Brain microvascular endothelial cell (primary cell): ENCODE measurements at regions not wholly inside any gene's neighbourhood (a gene's known extent, or its start where the extent isn't known, plus 50 kb on each side); places are given as distances from the start of the nearest gene placed in this dataset.

Source experiments
- DNase-seq: peaks from one replicate; pipeline ENCODE4 v3.0.0-alpha.2; 2020
- H3K27ac ChIP-seq: fragments of 250-450 bp; sonication (Bioruptor Pico); 2 replicates; pipeline ENCODE4 v1.5.1; 2020; ENCODE audit warnings: mild to moderate bottlenecking, moderate library complexity
- H3K27me3 ChIP-seq: fragments of 250-450 bp; sonication (Bioruptor Pico); replicated peaks from 2 replicates; pipeline ENCODE4 v1.5.1; 2020; ENCODE audit warnings: mild to moderate bottlenecking
- H3K36me3 ChIP-seq: fragments of 250-450 bp; sonication (Bioruptor Pico); replicated peaks from 2 replicates; pipeline ENCODE4 v1.5.1; 2020; ENCODE audit warnings: mild to moderate bottlenecking
- H3K4me3 ChIP-seq: 2 replicates; pipeline ENCODE4 v1.5.1; 2011; ENCODE audit warnings: low read depth, mild to moderate bottlenecking, control low read depth, low read length, moderate library complexity
- in situ Hi-C: cut with HindIII; loops from 2 replicates; pipeline ENCODE4 v1.10.0; 2017; ENCODE audit warnings: low sequenced_read_pairs, low pct_ligation_motif_present
- TF ChIP-seq, protein P1 (sequence below): IDR thresholded peaks from 2 replicates; pipeline ENCODE4 v1.5.1; 2011; ENCODE audit warnings: low read depth, mild to moderate bottlenecking, moderate library complexity, low read length, control low read depth, inconsistent platforms; ENCODE audit errors: missing control alignments

DNA sequence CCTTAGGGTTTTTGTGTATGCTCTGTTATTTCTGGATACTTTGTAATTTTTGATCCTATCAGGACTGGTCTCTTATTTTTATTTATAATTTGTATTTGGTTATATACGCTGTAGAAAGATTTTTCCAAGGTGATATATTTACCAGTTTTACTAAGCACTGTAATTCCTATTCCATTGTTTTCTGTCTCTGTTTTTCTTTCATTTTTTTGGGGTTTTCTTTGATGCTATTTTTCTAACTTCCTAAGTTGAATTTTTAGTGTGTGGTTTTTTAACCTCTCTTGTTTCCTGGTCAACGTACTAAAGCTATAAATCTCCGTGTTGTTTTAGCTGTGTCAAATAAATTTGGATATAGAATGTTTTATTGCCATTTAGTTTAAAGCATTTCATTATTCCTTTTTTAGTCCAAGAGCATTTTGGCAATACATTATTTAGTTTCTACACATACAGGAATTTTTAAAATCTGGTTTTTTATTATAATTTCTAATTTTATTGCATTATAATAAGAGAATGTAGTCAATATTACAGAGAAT lies 128.1 kb upstream of the THRB start:
- H3K4me3 ChIP-seq = no peak overlapping the region

DNA sequence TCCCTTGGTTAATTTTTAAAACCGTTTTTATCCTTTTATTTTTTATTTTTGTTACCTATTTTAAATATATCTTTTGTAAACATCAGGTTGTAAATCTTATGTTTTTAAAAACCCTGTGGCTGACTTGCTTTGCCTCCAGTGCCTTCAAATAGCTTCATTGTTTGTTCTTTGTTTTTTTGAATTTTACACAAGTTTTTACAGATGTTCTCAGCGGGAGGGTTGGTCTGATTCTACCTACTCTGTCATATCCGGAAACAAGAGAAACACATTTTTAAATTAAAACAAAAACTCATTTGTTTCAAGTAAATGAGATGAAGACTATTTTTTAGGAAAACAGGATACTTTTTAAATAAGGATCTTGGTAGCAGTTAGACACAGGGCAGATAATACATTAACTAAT lies 129.0 kb upstream of the THRB start:
- TF ChIP-seq, protein P1, sequence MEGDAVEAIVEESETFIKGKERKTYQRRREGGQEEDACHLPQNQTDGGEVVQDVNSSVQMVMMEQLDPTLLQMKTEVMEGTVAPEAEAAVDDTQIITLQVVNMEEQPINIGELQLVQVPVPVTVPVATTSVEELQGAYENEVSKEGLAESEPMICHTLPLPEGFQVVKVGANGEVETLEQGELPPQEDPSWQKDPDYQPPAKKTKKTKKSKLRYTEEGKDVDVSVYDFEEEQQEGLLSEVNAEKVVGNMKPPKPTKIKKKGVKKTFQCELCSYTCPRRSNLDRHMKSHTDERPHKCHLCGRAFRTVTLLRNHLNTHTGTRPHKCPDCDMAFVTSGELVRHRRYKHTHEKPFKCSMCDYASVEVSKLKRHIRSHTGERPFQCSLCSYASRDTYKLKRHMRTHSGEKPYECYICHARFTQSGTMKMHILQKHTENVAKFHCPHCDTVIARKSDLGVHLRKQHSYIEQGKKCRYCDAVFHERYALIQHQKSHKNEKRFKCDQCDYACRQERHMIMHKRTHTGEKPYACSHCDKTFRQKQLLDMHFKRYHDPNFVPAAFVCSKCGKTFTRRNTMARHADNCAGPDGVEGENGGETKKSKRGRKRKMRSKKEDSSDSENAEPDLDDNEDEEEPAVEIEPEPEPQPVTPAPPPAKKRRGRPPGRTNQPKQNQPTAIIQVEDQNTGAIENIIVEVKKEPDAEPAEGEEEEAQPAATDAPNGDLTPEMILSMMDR = no peak
- Histone ChIP-seq H3K27me3 (no peaks in the 10 kb centered on the region), H3K27ac (no peak overlapping the region), H3K4me3 (no peak overlapping the region), H3K36me3 (no peaks in the 10 kb centered on the region)
- in situ Hi-C loops = no loop called here
- no peak for DNase-seq

More for the DNA sequence above, 128.1 kb upstream of the THRB start:
- Histone ChIP-seq H3K27ac (no peak overlapping the region), H3K27me3 (no peaks in the 10 kb centered on the region), H3K36me3 (no peaks in the 10 kb centered on the region)
- in situ Hi-C loops = no loop called here
- TF ChIP-seq, protein P1 = no peak
- no peak for DNase-seq

DNA sequence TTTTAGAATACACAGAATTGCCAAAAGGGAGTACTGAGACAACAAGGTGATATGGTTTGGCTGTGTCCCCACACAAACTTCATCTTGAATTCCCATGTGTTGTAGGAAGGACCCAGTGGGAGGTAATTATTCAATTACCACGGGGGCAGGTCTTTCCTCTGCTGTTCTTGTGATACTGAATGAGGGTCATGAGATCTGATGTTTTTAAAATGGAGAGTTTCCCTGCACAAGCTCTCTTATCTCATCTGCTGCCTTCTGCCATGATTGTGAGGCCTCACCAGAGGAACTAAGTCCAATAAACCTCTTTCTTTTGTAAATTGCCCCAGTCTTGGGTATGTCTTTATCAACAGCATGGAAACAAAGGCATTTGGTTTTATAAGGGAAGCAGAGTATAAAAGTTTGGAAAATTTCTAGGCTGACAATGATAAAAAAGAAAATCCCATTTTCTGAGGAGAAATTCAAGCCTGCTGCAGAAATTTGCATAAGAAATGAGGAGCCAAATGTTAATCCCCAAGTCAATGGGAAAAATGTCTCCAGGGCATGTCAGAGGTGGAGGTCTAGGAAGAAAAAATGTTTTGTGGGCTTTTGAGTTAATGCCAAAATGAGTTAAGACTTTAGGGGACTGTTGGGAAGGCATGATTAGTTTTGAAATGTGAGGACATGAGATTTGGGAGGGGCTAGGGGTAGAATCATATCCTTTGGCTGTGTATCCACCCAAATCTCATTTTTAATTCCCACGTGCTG lies 130.5 kb upstream of the THRB start:
- no peak overlapping the region for H3K27ac ChIP-seq
- H3K27me3 ChIP-seq = no peaks in the 10 kb centered on the region
- H3K36me3 ChIP-seq = no peaks in the 10 kb centered on the region
- TF ChIP-seq, protein P1 = no peak
- in situ Hi-C loops = no loop called here
- no peak overlapping the region for H3K4me3 ChIP-seq
- DNase-seq = no peak

DNA sequence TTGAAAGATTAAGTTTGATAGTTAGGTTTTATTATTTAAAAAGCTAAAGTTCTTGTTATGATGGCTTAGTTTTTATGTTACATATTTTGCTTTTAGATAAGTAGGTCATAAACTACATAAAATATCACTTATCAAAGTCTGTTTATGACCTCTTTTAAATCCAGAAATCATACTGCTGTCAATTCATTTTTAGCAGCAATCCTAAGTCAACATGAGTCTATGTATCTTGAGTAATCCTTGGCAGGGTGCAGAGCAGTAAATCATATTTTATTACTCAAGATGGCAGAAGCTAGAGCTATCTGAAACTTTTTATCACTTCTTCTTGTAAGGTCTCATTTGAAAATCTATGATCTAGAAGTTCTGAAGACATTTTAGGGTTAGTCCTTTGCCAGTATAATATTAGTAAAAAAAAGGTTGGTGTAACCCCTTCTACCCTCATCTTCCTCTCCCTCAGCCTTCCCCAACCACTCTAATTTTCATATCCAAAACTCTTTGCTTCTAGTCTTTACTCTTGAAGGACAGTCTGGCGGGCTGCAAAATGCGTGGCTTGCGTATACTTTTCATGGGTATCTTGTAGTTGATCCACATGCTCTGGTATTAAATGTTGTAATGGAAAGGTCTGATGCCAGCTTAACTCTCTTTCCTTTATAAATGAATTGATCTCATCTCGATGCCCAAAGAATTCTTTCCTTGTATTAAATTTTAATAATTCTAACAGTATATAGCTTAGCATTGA lies 134.0 kb upstream of the THRB start:
- TF ChIP-seq, protein P1 = no peak
- no peaks in the 10 kb centered on the region for H3K27me3 ChIP-seq
- H3K27ac ChIP-seq = no peak overlapping the region
- no peak overlapping the region for H3K4me3 ChIP-seq
- no peaks in the 10 kb centered on the region for H3K36me3 ChIP-seq
- no peak for DNase-seq
- in situ Hi-C loops = no loop called here

DNA sequence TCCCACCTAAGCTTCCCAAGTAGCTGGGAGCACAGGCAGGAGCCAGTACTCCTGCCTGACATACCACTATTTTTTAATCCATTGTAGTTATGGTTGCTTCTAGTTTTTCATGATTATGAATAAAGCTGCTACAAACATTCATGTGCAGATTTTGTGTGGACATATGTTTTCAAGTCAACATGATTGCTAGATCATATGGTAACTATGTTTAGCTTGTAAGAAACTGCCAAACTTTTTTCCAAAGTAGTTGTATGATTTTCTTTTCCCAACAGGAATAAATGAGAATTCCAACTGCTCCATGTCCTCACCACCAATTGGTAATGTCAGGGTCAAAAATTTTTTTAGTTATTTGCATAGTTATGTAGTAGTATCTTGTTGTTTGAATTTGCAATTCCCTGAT lies 136.8 kb upstream of the THRB start:
- in situ Hi-C loops = no loop called here

More for the DNA sequence above, 136.8 kb upstream of the THRB start:
- no peaks in the 10 kb centered on the region for H3K27me3 ChIP-seq
- no peaks in the 10 kb centered on the region for H3K36me3 ChIP-seq
- no peak for DNase-seq
- no peak overlapping the region for H3K27ac ChIP-seq
- H3K4me3 ChIP-seq = no peak overlapping the region
- TF ChIP-seq, protein P1 = no peak
